WTC11 (cell line): ENCODE measurements at regions not wholly inside any gene's neighbourhood (a gene's known extent, or its start where the extent isn't known, plus 50 kb on each side); places are given as distances from the start of the nearest gene placed in this dataset.

Source experiments
- ATAC-seq: fragments of 200-7000 bp; cut with Tn5 transposase; 2 replicates; pipeline ENCODE4 v1.10.0; 2021; ENCODE audit warnings: mild to moderate bottlenecking, moderate library complexity
- CTCF ChIA-PET: fragments of 300-600 bp; sonication (Branson Sonifier 250); formaldehyde crosslinking; loops from one replicate; lab custom pipeline; 2021; ENCODE audit warnings: antibody characterized with exemption; lab: Charles Lee
- POLR2A ChIA-PET: fragments of 350-600 bp; sonication (Branson Sonifier 250); formaldehyde crosslinking; loops from one replicate; lab custom pipeline; 2021; ENCODE audit warnings: antibody characterized with exemption; lab: Charles Lee
- DNase-seq: peaks from one replicate; pipeline ENCODE4 v3.0.0; 2021; ENCODE audit warnings: low spot score
- H3K27ac Mint-ChIP-seq: 2 replicates; pipeline ENCODE4 v1.8.0; 2021; ENCODE audit warnings: mixed read lengths
- H3K27me3 Mint-ChIP-seq: 2 replicates; pipeline ENCODE4 v1.8.0; 2021; ENCODE audit warnings: low read depth, mild to moderate bottlenecking, moderate library complexity, mixed read lengths
- H3K36me3 Mint-ChIP-seq: 2 replicates; pipeline ENCODE4 v1.8.0; 2021; ENCODE audit warnings: mixed read lengths
- H3K4me1 Mint-ChIP-seq: 2 replicates; pipeline ENCODE4 v1.8.0; 2022; ENCODE audit warnings: mixed read lengths
- H3K4me3 Mint-ChIP-seq: 2 replicates; pipeline ENCODE4 v1.8.0; 2021; ENCODE audit warnings: mild to moderate bottlenecking, moderate library complexity, mixed read lengths
- H3K9me3 Mint-ChIP-seq: 2 replicates; pipeline ENCODE4 v1.8.0; 2021; ENCODE audit warnings: mixed read lengths
- CBFB ChIP-seq: sonication (generic); formaldehyde crosslinking; IDR thresholded peaks from 2 replicates; pipeline ENCODE4 v1.8.1; 2022; ENCODE audit warnings: mild to moderate bottlenecking, low read depth, missing genetic modification reagents
- CREM ChIP-seq: sonication (generic); formaldehyde crosslinking; IDR thresholded peaks from 2 replicates; pipeline ENCODE4 v1.8.1; 2022; ENCODE audit warnings: mild to moderate bottlenecking, missing genetic modification reagents, moderate library complexity
- CTCF ChIP-seq: fragments of 200-600 bp; IDR thresholded peaks from 2 replicates; pipeline ENCODE4 v1.8.0; 2022; ENCODE audit warnings: antibody characterized with exemption
- GABPB1 ChIP-seq: sonication (generic); formaldehyde crosslinking; IDR thresholded peaks from 2 replicates; pipeline ENCODE4 v1.8.1; 2023; ENCODE audit warnings: mild to moderate bottlenecking, missing genetic modification reagents
- GRHL2 ChIP-seq: fragments of 250-450 bp; sonication (Bioruptor Pico); IDR thresholded peaks from 2 replicates; pipeline ENCODE4 v1.8.0; 2022; ENCODE audit warnings: mild to moderate bottlenecking, moderate library complexity; ENCODE audit not compliant: insufficient replicate concordance, severe bottlenecking
- HMGA2 ChIP-seq: fragments of 250-450 bp; sonication (Bioruptor Pico); IDR thresholded peaks from 2 replicates; pipeline ENCODE4 v1.4.0; 2021; ENCODE audit warnings: mild to moderate bottlenecking, moderate library complexity
- NFATC4 ChIP-seq: fragments of 250-450 bp; sonication (Bioruptor Pico); IDR thresholded peaks from 2 replicates; pipeline ENCODE4 v1.9.0; 2021; ENCODE audit warnings: mild to moderate bottlenecking
- NFE2L1 ChIP-seq: sonication (generic); formaldehyde crosslinking; IDR thresholded peaks from 2 replicates; pipeline ENCODE4 v1.8.1; 2023; ENCODE audit warnings: missing genetic modification reagents
- NR3C1 ChIP-seq: sonication (generic); formaldehyde crosslinking; conservative IDR thresholded peaks from 2 replicates; pipeline ENCODE4 v1.8.1; 2023; ENCODE audit warnings: low read depth, mild to moderate bottlenecking, missing genetic modification reagents
- RORB ChIP-seq: fragments of 250-450 bp; sonication (Bioruptor Pico); IDR thresholded peaks from 2 replicates; pipeline ENCODE4 v1.9.0; 2021; ENCODE audit warnings: mild to moderate bottlenecking
- SP1 ChIP-seq: sonication (generic); formaldehyde crosslinking; conservative IDR thresholded peaks from 2 replicates; pipeline ENCODE4 v1.8.1; 2022; ENCODE audit warnings: missing genetic modification reagents
- STAT6 ChIP-seq: sonication (generic); formaldehyde crosslinking; conservative IDR thresholded peaks from 2 replicates; pipeline ENCODE4 v1.8.1; 2023; ENCODE audit warnings: mild to moderate bottlenecking, low read depth, missing genetic modification reagents, moderate library complexity
- USF1 ChIP-seq: sonication (generic); formaldehyde crosslinking; IDR thresholded peaks from 2 replicates; pipeline ENCODE4 v1.8.0; 2022; ENCODE audit warnings: mild to moderate bottlenecking, missing genetic modification reagents
- ZBTB21 ChIP-seq: sonication (generic); formaldehyde crosslinking; IDR thresholded peaks from 2 replicates; pipeline ENCODE4 v1.8.1; 2023; ENCODE audit warnings: mild to moderate bottlenecking, missing genetic modification reagents, borderline replicate concordance
- TF ChIP-seq, protein P1 (sequence below): fragments of 250-450 bp; sonication (Bioruptor Pico); IDR thresholded peaks from 2 replicates; pipeline ENCODE4 v2.1.2; 2022; ENCODE audit warnings: mild to moderate bottlenecking, moderate library complexity
- TF ChIP-seq, protein P2 (sequence below): sonication (generic); formaldehyde crosslinking; IDR thresholded peaks from 2 replicates; pipeline ENCODE4 v1.8.1; 2022; ENCODE audit warnings: mild to moderate bottlenecking, moderate library complexity, missing genetic modification reagents

- Mint-ChIP-seq H3K27me3 (no peaks in the 10 kb centered on the region; the same call in 1 of the 2 replicates), H3K4me3 (no peak overlapping the region), H3K9me3 (no peaks in the 10 kb centered on the region), H3K4me1 (peaks cover 15% of the 10 kb centered on the region), H3K27ac (no peak overlapping the region), H3K36me3 (no peaks in the 10 kb centered on the region)
- POLR2A ChIA-PET = no interaction called here
- CTCF ChIA-PET = no interaction called here
- TF ChIP-seq, protein P1, sequence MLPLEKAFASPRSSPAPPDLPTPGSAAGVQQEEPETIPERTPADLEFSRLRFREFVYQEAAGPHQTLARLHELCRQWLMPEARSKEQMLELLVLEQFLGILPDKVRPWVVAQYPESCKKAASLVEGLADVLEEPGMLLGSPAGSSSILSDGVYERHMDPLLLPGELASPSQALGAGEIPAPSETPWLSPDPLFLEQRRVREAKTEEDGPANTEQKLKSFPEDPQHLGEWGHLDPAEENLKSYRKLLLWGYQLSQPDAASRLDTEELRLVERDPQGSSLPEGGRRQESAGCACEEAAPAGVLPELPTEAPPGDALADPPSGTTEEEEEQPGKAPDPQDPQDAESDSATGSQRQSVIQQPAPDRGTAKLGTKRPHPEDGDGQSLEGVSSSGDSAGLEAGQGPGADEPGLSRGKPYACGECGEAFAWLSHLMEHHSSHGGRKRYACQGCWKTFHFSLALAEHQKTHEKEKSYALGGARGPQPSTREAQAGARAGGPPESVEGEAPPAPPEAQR (CRISPR knock-in tag) = no peak
- no peak for TF ChIP-seq NFATC4 (CRISPR knock-in tag)
- no peak for TF ChIP-seq RORB (CRISPR knock-in tag)
- no peak for TF ChIP-seq CREM (CRISPR knock-in tag)
- no peak for TF ChIP-seq SP1 (CRISPR knock-in tag)
- no peak for TF ChIP-seq CTCF
- no peak for TF ChIP-seq CBFB (CRISPR knock-in tag)
- ATAC-seq (no peak), DNase-seq (no peak)
Observed at GRCh38 chr4:100059467-100059866, 109.4 kb upstream of the H2AZ1 start.

DNA sequence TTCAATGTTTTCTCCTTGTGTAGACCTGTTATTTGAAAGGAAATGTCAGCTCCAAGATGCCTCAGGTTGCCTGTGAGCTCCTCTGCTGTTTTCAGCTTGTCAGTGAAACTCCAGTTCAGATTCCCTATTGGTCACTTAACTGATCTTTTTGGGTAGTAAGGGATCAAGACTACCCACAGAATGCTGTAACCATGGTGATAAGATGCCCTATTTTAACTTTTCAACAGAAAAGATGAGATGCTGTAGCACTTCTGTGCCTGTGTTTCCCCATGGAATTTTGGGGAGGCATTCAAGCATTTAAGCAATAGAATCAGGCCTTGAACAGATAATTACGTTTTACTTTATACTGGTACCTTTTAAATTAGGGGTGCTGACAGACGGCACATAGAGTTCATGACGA, 106.6 kb upstream of the H2AZ1 start:
- peaks cover 9% of the 10 kb centered on the region for H3K4me1 Mint-ChIP-seq
- ATAC-seq (no peak), DNase-seq (no peak)
- no peak for TF ChIP-seq USF1 (CRISPR knock-in tag)
- TF ChIP-seq NFE2L1 (CRISPR knock-in tag) = no peak
- no peak for TF ChIP-seq GABPB1 (CRISPR knock-in tag)
- no peak for TF ChIP-seq STAT6 (CRISPR knock-in tag)
- TF ChIP-seq RORB (CRISPR knock-in tag) = no peak
- no peak for TF ChIP-seq NR3C1 (CRISPR knock-in tag)
- TF ChIP-seq HMGA2 (CRISPR knock-in tag) = no peak
- TF ChIP-seq GRHL2 (CRISPR knock-in tag) = no peak
- TF ChIP-seq, protein P2, sequence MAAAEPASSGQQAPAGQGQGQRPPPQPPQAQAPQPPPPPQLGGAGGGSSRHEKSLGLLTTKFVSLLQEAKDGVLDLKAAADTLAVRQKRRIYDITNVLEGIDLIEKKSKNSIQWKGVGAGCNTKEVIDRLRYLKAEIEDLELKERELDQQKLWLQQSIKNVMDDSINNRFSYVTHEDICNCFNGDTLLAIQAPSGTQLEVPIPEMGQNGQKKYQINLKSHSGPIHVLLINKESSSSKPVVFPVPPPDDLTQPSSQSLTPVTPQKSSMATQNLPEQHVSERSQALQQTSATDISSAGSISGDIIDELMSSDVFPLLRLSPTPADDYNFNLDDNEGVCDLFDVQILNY (CRISPR knock-in tag) = no peak
- no peak for TF ChIP-seq ZBTB21 (CRISPR knock-in tag)
- TF ChIP-seq, protein P1 (CRISPR knock-in tag) = no peak
- no peaks in the 10 kb centered on the region for H3K36me3 Mint-ChIP-seq
- no peaks in the 10 kb centered on the region for H3K27me3 Mint-ChIP-seq
- no peak overlapping the region for H3K27ac Mint-ChIP-seq
- H3K4me3 Mint-ChIP-seq = no peak overlapping the region
- ChIA-PET CTCF (interaction anchor here (2.3 kb wide), 1 partner anchor 59 kb away, joined by 7 read pairs; no protein-coding TSS in a partner anchor), POLR2A (no interaction called here)
- no peaks in the 10 kb centered on the region for H3K9me3 Mint-ChIP-seq
